DND-41 (cell line): ENCODE measurements at regions not wholly inside any gene's neighbourhood (a gene's known extent, or its start where the extent isn't known, plus 50 kb on each side); places are given as distances from the start of the nearest gene placed in this dataset.

ENCODE experiments used
- EZH2 ChIP-seq: IDR thresholded peaks from 3 replicates; pipeline ENCODE4 v1.6.1; 2012; ENCODE audit warnings: borderline replicate concordance, low read depth, mild to moderate bottlenecking, moderate library complexity, low read length, inconsistent platforms; ENCODE audit not compliant: severe bottlenecking
- TF ChIP-seq, protein P1 (sequence below): IDR thresholded peaks from 2 replicates; pipeline ENCODE4 v1.5.1; 2012; ENCODE audit warnings: borderline replicate concordance, low read length, moderate library complexity, mild to moderate bottlenecking; ENCODE audit not compliant: poor library complexity, severe bottlenecking; ENCODE audit errors: extremely low read depth

DNA sequence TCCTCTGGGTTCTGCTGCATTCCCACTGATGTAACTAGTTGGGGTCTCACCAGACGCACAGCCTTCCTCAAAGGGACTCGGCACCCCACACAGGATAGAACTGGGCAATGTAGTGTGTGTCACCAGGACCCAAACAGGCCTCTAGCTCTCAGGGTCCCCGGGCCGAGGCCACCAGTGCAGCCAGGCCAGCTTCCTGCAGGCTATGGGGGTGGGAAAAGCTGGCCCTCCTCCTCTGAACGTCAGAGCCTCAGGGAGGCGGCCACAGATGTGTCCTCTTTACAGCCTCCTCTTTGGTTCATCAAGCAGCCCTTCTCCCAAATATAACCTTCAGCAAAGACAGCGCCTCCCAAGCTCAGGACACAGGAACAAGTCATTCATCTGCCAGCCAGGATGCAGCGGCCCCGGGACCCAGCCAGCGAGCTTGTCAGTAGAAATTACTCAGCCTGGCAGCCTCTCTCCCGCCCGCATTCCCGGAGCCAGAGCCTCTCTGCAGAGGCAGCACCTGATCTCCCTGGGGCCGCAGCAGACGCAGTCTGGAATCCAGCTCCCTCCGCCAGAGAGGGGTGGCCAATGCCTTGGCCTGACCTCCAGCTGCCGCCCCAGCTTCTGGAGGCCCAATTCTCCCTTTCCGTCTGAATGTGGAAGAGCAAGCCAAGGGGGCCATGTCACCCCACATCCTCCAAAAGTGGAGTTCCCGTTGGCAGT is 288.5 kb downstream of the FBXW7 start:
- TF ChIP-seq, protein P1, sequence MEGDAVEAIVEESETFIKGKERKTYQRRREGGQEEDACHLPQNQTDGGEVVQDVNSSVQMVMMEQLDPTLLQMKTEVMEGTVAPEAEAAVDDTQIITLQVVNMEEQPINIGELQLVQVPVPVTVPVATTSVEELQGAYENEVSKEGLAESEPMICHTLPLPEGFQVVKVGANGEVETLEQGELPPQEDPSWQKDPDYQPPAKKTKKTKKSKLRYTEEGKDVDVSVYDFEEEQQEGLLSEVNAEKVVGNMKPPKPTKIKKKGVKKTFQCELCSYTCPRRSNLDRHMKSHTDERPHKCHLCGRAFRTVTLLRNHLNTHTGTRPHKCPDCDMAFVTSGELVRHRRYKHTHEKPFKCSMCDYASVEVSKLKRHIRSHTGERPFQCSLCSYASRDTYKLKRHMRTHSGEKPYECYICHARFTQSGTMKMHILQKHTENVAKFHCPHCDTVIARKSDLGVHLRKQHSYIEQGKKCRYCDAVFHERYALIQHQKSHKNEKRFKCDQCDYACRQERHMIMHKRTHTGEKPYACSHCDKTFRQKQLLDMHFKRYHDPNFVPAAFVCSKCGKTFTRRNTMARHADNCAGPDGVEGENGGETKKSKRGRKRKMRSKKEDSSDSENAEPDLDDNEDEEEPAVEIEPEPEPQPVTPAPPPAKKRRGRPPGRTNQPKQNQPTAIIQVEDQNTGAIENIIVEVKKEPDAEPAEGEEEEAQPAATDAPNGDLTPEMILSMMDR = no peak
- TF ChIP-seq EZH2 = no peak
